GM23338 (cell line): ENCODE measurements at regions not wholly inside any gene's neighbourhood (a gene's known extent, or its start where the extent isn't known, plus 50 kb on each side); places are given as distances from the start of the nearest gene placed in this dataset.

Experiments
- CREB1 ChIP-seq: fragments of 250-450 bp; sonication (Bioruptor Pico); IDR thresholded peaks from 2 replicates; pipeline ENCODE4 v1.5.0; 2020; ENCODE audit warnings: low read depth, mild to moderate bottlenecking, moderate library complexity
- EZH2phosphoT487 ChIP-seq: fragments of 200-600 bp; sonication (generic); IDR thresholded peaks from one replicate; pipeline ENCODE4 v1.8.1; 2018; ENCODE audit warnings: antibody characterized with exemption; ENCODE audit not compliant: unreplicated experiment
- JUNB ChIP-seq: IDR thresholded peaks from one replicate; pipeline ENCODE4 v1.6.1; 2016; ENCODE audit warnings: antibody characterized with exemption; ENCODE audit not compliant: unreplicated experiment
- NANOG ChIP-seq: IDR thresholded peaks from 2 replicates; pipeline ENCODE4 v1.6.1; 2016; ENCODE audit warnings: antibody characterized with exemption, borderline replicate concordance
- POLR2AphosphoS5 ChIP-seq: IDR thresholded peaks from 2 replicates; pipeline ENCODE4 v1.6.1; 2016; ENCODE audit warnings: antibody characterized with exemption, low read depth
- ZNF114 ChIP-seq: fragments of 250-450 bp; sonication (Bioruptor Pico); IDR thresholded peaks from 2 replicates; pipeline ENCODE4 v1.5.0; 2020; ENCODE audit warnings: mild to moderate bottlenecking, moderate library complexity
- ZNF331 ChIP-seq: fragments of 250-450 bp; sonication (Bioruptor Pico); IDR thresholded peaks from 2 replicates; pipeline ENCODE4 v1.5.0; 2020; ENCODE audit warnings: low read depth, mild to moderate bottlenecking, moderate library complexity
- TF ChIP-seq, protein P1 (sequence below): fragments of 250-450 bp; sonication (Bioruptor Pico); IDR thresholded peaks from 2 replicates; pipeline ENCODE4 v1.5.0; 2020; ENCODE audit warnings: mild to moderate bottlenecking, moderate library complexity
- TF ChIP-seq, protein P2 (sequence below): IDR thresholded peaks from one replicate; pipeline ENCODE4 v1.6.1; 2018; ENCODE audit warnings: antibody characterized with exemption; ENCODE audit not compliant: unreplicated experiment
- TF ChIP-seq, protein P3 (sequence below), 2 experiments: fragments of 200-600 bp in 1 of 2; sonication (generic) in 1 of 2; conservative IDR thresholded peaks; 2 replicates each; pipeline versions ENCODE4 v1.5.1 to v1.6.1; 2016 to 2017; ENCODE audit warnings: antibody characterized with exemption in 2 of 2, low read depth in 2 of 2, mild to moderate bottlenecking in 2 of 2, moderate library complexity in 1 of 2

DNA sequence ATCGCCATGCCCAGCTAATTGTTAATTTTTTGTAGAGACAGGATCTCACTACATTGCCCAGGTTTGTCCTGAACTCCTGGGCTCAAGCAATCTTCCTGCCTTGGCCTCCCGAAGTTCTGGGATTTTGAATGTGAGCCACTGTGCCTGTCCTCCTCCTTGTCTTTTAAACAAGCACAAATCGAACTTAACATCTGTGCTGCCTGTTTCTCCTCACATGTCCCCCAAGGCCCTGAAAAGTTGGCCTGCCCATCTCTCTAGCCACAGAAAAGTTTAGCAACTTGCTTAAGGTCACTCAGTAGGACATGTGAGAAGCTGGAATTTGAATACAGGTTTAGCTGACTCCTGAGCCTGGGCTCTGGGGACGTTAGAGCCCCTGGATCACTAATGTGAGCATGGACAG is 115.7 kb upstream of the KCNG1 start (continued):
- TF ChIP-seq, protein P1, sequence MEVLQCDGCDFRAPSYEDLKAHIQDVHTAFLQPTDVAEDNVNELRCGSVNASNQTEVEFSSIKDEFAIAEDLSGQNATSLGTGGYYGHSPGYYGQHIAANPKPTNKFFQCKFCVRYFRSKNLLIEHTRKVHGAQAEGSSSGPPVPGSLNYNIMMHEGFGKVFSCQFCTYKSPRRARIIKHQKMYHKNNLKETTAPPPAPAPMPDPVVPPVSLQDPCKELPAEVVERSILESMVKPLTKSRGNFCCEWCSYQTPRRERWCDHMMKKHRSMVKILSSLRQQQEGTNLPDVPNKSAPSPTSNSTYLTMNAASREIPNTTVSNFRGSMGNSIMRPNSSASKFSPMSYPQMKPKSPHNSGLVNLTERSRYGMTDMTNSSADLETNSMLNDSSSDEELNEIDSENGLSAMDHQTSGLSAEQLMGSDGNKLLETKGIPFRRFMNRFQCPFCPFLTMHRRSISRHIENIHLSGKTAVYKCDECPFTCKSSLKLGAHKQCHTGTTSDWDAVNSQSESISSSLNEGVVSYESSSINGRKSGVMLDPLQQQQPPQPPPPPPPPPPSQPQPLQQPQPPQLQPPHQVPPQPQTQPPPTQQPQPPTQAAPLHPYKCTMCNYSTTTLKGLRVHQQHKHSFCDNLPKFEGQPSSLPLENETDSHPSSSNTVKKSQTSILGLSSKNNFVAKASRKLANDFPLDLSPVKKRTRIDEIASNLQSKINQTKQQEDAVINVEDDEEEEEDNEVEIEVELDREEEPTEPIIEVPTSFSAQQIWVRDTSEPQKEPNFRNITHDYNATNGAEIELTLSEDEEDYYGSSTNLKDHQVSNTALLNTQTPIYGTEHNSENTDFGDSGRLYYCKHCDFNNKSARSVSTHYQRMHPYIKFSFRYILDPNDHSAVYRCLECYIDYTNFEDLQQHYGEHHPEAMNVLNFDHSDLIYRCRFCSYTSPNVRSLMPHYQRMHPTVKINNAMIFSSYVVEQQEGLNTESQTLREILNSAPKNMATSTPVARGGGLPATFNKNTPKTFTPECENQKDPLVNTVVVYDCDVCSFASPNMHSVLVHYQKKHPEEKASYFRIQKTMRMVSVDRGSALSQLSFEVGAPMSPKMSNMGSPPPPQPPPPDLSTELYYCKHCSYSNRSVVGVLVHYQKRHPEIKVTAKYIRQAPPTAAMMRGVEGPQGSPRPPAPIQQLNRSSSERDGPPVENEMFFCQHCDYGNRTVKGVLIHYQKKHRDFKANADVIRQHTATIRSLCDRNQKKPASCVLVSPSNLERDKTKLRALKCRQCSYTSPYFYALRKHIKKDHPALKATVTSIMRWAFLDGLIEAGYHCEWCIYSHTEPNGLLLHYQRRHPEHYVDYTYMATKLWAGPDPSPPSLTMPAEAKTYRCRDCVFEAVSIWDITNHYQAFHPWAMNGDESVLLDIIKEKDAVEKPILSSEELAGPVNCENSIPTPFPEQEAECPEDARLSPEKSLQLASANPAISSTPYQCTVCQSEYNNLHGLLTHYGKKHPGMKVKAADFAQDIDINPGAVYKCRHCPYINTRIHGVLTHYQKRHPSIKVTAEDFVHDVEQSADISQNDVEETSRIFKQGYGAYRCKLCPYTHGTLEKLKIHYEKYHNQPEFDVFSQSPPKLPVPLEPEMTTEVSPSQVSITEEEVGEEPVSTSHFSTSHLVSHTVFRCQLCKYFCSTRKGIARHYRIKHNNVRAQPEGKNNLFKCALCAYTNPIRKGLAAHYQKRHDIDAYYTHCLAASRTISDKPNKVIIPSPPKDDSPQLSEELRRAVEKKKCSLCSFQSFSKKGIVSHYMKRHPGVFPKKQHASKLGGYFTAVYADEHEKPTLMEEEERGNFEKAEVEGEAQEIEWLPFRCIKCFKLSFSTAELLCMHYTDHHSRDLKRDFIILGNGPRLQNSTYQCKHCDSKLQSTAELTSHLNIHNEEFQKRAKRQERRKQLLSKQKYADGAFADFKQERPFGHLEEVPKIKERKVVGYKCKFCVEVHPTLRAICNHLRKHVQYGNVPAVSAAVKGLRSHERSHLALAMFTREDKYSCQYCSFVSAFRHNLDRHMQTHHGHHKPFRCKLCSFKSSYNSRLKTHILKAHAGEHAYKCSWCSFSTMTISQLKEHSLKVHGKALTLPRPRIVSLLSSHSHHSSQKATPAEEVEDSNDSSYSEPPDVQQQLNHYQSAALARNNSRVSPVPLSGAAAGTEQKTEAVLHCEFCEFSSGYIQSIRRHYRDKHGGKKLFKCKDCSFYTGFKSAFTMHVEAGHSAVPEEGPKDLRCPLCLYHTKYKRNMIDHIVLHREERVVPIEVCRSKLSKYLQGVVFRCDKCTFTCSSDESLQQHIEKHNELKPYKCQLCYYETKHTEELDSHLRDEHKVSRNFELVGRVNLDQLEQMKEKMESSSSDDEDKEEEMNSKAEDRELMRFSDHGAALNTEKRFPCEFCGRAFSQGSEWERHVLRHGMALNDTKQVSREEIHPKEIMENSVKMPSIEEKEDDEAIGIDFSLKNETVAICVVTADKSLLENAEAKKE (CRISPR knock-in tag), result no peak
- no peak for TF ChIP-seq ZNF331
- no peak for TF ChIP-seq JUNB
- TF ChIP-seq EZH2phosphoT487, result no peak
- TF ChIP-seq, protein P2, sequence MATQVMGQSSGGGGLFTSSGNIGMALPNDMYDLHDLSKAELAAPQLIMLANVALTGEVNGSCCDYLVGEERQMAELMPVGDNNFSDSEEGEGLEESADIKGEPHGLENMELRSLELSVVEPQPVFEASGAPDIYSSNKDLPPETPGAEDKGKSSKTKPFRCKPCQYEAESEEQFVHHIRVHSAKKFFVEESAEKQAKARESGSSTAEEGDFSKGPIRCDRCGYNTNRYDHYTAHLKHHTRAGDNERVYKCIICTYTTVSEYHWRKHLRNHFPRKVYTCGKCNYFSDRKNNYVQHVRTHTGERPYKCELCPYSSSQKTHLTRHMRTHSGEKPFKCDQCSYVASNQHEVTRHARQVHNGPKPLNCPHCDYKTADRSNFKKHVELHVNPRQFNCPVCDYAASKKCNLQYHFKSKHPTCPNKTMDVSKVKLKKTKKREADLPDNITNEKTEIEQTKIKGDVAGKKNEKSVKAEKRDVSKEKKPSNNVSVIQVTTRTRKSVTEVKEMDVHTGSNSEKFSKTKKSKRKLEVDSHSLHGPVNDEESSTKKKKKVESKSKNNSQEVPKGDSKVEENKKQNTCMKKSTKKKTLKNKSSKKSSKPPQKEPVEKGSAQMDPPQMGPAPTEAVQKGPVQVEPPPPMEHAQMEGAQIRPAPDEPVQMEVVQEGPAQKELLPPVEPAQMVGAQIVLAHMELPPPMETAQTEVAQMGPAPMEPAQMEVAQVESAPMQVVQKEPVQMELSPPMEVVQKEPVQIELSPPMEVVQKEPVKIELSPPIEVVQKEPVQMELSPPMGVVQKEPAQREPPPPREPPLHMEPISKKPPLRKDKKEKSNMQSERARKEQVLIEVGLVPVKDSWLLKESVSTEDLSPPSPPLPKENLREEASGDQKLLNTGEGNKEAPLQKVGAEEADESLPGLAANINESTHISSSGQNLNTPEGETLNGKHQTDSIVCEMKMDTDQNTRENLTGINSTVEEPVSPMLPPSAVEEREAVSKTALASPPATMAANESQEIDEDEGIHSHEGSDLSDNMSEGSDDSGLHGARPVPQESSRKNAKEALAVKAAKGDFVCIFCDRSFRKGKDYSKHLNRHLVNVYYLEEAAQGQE, result no peak
- TF ChIP-seq POLR2AphosphoS5, result no peak
- TF ChIP-seq CREB1, result no peak
- no peak for TF ChIP-seq ZNF114 (CRISPR knock-in tag)
- TF ChIP-seq NANOG, result no peak
- TF ChIP-seq, protein P3, sequence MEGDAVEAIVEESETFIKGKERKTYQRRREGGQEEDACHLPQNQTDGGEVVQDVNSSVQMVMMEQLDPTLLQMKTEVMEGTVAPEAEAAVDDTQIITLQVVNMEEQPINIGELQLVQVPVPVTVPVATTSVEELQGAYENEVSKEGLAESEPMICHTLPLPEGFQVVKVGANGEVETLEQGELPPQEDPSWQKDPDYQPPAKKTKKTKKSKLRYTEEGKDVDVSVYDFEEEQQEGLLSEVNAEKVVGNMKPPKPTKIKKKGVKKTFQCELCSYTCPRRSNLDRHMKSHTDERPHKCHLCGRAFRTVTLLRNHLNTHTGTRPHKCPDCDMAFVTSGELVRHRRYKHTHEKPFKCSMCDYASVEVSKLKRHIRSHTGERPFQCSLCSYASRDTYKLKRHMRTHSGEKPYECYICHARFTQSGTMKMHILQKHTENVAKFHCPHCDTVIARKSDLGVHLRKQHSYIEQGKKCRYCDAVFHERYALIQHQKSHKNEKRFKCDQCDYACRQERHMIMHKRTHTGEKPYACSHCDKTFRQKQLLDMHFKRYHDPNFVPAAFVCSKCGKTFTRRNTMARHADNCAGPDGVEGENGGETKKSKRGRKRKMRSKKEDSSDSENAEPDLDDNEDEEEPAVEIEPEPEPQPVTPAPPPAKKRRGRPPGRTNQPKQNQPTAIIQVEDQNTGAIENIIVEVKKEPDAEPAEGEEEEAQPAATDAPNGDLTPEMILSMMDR (conservative IDR thresholded peaks at IDR 0.05; ENCODE audit: low read depth in 2 of 2), result no peak
